ENCODE measurements at regions not wholly inside any gene's neighbourhood (a gene's known extent, or its start where the extent isn't known, plus 50 kb on each side); places are given as distances from the start of the nearest gene placed in this dataset.

- DNase-seq (ENCODE audit: low read depth in 3 of 3) = no peak
Observed at GRCh38 chr16:73703891-73704290, 592.7 kb upstream of the PSMD7 start.

GRCh38 chr16:73697336-73697735, 599.3 kb upstream of the PSMD7 start:
- DNase-seq (ENCODE audit: low read depth in 3 of 3) = no peak

DNA sequence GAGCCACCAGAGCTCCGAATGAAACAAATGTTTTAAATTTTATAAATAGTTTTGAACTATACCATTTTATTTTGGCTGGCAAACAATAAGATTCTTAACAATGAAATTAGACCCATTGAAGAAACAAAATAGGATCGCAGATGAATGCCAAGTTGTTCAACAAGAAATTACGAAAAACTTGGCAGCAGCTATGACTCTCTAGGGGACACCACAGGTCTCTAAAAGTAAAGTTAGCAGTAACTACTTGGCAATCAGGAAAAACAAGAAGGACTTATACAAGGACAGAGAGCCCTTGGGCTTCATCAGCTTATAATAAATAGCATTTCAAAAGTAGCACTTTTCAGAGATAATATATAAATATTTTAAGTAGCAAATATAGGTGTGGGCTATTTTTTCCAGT, 603.8 kb upstream of the PSMD7 start:
- DNase-seq (ENCODE audit: low read depth in 3 of 3) = no peak

DNA sequence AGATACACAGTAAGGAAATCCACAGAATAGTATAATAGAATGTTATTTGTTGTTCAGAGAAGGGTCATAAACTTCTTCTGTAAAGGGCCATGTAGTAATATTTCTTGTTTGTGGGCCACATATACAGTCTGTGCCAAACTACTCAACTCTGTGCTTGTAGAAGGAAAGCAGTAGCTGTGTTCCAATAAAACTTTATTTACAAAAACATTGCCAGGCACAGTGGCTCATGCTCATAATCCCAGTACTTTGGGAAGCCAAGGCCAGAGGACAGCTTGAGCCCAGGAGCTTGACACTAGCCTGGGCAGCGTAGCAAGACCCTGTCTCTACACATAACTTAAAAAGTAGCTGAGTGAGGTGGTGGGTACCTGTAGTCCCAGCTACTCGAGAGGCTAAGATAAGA, 612.8 kb upstream of the PSMD7 start:
- DNase-seq (ENCODE audit: low read depth in 3 of 3) = no peak

GRCh38 chr16:73672135-73672534, 624.2 kb upstream of the ZFHX3 start:
- no peak for DNase-seq (ENCODE audit: low read depth in 3 of 3)

DNA sequence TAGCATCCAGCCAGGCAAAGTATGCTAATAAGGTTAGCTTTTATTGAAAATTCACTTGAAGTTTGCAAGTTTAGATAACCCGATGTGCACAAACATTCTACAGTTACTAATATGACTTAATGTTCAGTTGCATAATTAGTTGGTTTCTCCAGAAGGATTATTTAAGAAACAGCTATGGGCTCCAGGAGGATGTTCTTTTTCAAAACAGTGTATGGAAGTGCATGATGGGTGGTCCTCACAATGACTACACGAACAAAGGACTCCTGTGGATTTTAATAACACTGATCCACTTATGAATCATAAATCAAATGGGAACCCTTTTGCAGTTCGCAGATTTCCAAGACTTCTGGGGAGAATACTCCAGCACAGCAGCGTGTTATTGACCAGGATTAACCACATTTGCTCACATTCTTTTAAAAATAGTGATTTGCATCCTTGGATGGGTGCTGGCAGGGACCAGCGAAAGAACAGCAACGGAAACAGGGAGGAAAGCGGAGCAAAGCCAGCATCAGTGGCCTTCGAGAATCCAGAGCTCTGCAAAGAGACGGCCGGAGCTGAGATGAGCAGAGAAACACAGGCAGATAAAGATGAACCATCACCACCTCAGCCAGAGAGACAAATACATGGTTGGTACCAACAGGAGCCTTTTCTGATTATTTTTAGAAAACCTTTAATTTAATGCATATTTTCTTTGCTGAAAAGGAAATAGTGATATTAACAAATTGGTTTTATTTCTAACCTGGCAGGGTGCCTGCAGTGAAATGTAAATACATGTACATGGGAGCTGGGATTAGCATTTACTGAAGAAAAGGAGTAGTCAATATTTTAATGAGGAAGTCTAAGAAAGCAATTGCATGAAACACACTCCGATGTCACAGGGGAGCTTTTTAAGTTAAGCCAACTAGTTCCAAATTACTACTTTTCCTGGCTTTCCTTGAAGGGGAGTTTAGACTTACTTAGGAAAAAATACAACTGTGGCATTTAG, 623.2 kb upstream of the ZFHX3 start:
- DNase-seq (ENCODE audit: low read depth in 3 of 3) = no peak

DNA sequence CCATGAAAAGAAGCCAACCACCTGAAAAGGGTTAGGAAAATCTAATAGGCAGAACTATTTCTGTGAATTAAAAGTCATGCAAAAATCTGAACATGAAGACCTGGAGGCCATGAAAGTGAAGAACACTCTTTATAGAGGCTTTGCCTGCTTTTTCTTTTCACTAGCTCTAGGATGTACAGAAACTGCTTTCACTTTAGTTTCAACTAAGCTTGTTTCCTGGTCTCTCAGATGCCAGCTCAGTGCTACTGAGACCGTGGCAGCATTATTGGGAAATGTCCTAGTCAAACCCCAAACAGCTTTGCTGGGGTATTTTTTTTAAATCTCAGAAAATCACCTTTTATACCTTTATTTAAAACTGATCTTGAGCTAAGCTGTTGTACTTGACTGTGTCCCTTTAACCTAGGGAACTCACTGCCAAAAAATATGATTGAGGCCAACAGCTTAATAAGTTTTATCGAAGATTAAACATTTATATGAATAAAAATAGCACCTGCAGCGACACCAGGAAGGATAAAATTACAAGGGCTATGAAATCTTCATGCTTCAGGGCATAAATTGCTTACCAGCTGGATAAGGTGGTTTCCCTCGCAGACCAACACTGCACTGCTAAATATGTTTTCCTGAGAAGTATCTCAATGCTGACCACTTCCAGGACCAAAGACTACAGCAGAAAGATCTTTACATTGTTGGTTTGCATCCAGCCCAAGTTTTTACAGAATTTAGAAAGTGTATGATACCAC, 621.8 kb upstream of the ZFHX3 start:
- no peak for DNase-seq (ENCODE audit: low read depth in 3 of 3)

- DNase-seq (ENCODE audit: low read depth in 3 of 3) = no peak
Observed at GRCh38 chr16:73663720-73664119, 615.8 kb upstream of the ZFHX3 start.

GRCh38 chr16:73636196-73636595, 588.3 kb upstream of the ZFHX3 start:
- no peak for DNase-seq (ENCODE audit: low read depth in 3 of 3)

GRCh38 chr16:73629011-73629410, 581.1 kb upstream of the ZFHX3 start:
- DNase-seq (ENCODE audit: low read depth in 3 of 3) = no peak

- DNase-seq (ENCODE audit: low read depth in 3 of 3) = no peak
Observed at GRCh38 chr16:73617738-73618137, 569.8 kb upstream of the ZFHX3 start.

- no peak for DNase-seq (ENCODE audit: low read depth in 3 of 3)
Observed at GRCh38 chr16:73616770-73617169, 568.8 kb upstream of the ZFHX3 start.

GRCh38 chr16:73616166-73616753, 568.3 kb upstream of the ZFHX3 start:
- no peak for DNase-seq (ENCODE audit: low read depth in 3 of 3)

DNA sequence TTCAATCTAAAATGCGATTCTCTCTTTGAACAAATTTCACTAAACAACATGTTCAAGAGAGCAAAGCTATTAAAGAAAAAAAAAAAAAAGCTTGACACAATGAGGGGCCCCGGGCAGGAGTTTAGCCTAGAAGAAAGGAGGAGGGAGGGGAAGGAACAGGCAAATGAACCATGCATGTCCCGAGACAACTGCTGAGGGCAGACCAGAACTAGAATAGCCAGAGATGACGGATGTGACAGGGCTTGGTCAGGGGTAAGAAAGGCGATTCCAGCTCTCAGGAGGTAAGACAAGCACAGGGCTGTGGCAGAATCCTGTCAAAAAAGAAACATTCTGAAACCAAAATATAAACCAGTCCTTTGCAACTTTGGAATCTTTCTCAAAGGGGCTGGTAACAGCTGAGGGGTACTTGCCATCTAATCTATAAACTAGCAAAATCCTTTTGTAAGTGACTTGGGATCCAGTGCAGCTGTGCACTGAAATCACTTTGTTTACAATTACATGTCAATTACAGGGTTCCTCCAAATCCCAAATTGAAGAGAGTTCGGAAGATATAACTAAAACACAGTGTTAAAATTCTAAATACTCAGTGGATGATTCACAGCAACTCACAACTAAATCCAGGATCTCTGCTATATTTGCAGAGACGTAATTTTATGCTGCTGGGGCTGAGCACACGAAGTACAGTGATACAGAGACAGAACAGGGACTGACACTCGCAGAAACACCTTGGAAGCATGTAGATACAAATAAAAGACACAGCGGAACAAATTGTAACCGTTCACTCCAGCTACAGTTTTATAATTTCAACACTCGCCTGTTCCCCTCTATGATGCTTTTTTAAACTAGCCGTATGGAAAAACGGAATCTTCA, 567.4 kb upstream of the ZFHX3 start:
- DNase-seq (ENCODE audit: low read depth in 3 of 3) = no peak

- no peak for DNase-seq (ENCODE audit: low read depth in 3 of 3)
Observed at GRCh38 chr16:73614131-73614530, 566.2 kb upstream of the ZFHX3 start.

DNA sequence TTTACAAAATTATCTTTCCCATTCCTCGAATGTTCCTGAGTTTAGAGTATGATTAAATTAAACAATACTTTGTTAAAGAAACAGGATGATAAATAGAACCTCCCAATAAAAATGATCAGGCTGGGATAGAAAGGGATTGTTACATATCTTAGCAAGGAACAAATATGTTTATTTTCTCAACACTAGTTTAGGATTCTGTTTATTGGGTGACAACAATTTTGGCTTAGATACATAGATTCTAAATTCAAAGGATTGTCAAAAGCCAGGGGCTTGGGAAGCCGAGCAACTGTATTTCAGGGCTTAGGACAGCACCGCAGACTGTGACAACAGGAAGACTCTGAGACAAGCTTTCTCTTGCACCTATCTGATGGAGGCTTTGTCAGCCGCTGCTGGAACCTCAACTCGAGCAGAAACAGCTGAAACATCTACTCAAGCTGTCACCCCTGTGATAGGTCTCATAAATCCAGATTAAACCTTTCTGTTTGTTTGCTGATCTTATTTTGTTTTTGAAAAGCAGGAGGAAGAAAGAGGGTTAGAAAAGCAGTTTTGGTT, 562.8 kb upstream of the ZFHX3 start:
- DNase-seq (ENCODE audit: low read depth in 3 of 3) = no peak

DNA sequence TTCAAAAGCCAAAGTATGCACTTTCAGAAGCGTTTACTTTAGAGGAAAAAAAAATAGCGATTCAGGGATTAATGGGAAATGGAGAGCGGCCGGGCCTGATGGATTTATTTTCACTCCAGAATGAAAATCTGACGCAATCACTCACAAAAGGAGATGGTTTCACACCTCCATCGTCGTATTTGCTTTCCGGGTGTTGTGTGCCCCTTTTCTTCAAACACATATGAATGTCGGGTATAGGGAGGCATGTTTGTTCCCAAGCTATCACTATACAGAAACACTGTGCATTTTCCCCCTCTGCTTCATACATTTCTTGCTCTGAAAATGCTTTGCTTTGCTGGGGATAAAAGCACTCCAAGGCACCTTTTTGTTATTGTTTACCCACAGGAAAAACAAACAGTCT, 562.2 kb upstream of the ZFHX3 start:
- DNase-seq (ENCODE audit: low read depth in 3 of 3) = no peak

DNA sequence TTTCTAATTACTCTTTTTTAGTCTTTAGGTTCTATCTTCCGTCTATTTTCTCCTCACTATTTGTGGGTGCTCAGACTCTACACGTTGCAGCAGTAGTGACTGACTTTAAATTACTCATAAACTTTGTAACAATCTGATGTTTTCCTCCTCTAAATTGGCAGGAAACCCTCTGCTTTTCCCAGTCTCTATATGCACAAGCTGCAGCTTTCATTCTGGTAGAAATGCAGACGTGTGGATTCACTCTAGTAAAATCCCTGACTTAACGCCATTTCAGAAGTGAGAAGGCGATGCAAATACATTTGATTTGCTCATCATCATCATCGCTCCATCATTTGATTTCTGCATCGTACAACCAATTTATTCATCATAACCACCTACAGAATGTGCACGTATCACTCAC, 561.0 kb upstream of the ZFHX3 start:
- no peak for DNase-seq (ENCODE audit: low read depth in 3 of 3)

DNA sequence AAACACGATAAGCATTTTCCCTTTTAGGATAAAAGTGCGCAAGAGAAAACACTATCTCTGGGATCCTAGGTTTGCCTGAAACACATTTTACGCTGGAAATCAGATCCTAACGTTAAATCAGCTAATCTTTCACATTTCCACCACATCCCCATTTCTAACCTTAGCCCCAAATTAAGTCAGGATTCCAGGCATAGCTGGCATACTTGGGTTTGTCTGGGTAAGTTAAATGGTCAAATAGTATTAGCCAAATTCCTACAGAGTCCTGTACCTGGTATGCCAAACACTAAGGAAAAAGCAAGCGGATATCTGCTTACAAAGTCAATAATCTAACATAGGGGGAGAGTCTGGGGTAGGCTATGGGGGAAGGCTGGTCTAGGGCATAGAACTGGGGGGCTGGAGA, 557.4 kb upstream of the ZFHX3 start:
- DNase-seq (ENCODE audit: low read depth in 3 of 3) = no peak

DNA sequence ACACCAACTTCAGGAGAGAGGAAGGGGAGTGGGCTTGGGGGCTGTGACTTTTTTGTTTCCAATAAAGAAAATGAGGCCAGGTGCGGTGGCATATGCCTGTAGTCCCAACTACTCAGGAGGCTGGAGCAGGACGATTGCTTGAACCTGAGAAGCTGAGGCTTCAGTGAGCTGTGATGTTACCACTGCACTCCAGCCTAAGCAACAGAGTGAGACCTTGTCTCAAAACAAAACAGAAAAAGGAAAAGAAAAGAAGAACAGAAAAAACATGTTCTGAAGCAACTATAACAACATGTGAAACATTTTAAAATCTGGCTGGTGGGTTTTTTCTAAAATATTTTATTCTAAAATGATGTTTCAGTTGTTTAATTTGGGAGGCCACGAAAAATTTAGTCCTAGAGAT, 554.0 kb upstream of the ZFHX3 start:
- DNase-seq (ENCODE audit: low read depth in 3 of 3) = no peak

DNA sequence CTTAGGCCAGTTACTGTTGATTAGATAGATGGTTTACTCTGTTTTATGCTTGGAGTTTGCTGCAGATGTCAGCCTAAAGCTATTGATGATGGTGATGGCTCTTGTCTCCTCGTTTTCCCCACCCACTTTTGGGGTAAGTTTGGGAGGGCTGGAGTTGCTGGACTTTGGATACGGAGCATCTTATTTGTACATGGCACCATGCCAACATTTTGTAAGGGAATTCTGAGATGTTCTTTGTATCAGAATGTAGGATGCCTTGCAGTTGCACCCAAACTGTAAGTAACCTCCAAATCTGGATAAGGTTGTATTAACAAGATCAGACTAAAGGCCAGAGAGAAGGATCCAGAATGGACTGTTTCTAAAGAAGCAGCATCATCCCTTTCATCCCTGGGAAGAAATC, 551.9 kb upstream of the ZFHX3 start:
- no peak for DNase-seq (ENCODE audit: low read depth in 3 of 3)

All from stimulated activated CD4-positive, alpha-beta T cell treated with anti-CD3 and anti-CD28 coated beads, TNF-alpha, amount 100 ng/mL, for 48 hours (primary cell).